Epithelial cell of proximal tubule (primary cell): ENCODE measurements at regions not wholly inside any gene's neighbourhood (a gene's known extent, or its start where the extent isn't known, plus 50 kb on each side); places are given as distances from the start of the nearest gene placed in this dataset.
"Not testable (repeated sequence)": the region's sequence is repeated elsewhere in the genome, so short reads cannot be mapped to it uniquely, and the experiment has no call there.

Experiments
- DNase-seq: peaks from one replicate; pipeline ENCODE4 v3.0.0-alpha.2; 2011; ENCODE audit warnings: low read depth
- H3K4me3 ChIP-seq: 2 replicates; pipeline ENCODE4 v1.5.1; 2011; ENCODE audit warnings: low read depth, mild to moderate bottlenecking, low read length
- CTCF ChIP-seq: conservative IDR thresholded peaks from 2 replicates; pipeline ENCODE4 v1.5.1; 2012; ENCODE audit warnings: low read depth, mild to moderate bottlenecking, low read length

- peak; percentile 93 for DNase-seq
- no peak overlapping the region for H3K4me3 ChIP-seq
- no peak for TF ChIP-seq CTCF
These were observed 65.5 kb upstream of the HSPB3 start for GRCh38 chr5:54390015-54390414.

- H3K4me3 ChIP-seq, DNase-seq: not testable (repeated sequence)
These were observed 66.1 kb upstream of the HSPB3 start for GRCh38 chr5:54389399-54389798.

GRCh38 chr5:54388811-54389210, 66.7 kb upstream of the HSPB3 start:
- DNase-seq = no peak
- TF ChIP-seq CTCF = no peak

GRCh38 chr5:54388409-54388808, 67.1 kb upstream of the HSPB3 start:
- no peak for DNase-seq
- TF ChIP-seq CTCF = no peak
- no peak overlapping the region for H3K4me3 ChIP-seq

More at GRCh38 chr5:54388811-54389210, 66.7 kb upstream of the HSPB3 start:
- no peak overlapping the region for H3K4me3 ChIP-seq

- no peak for DNase-seq
- TF ChIP-seq CTCF = no peak
- no peak overlapping the region for H3K4me3 ChIP-seq
These were observed 67.8 kb upstream of the HSPB3 start for GRCh38 chr5:54387659-54388232.

GRCh38 chr5:54387031-54387430, 68.5 kb upstream of the HSPB3 start:
- H3K4me3 ChIP-seq = no peak overlapping the region
- no peak for DNase-seq
- TF ChIP-seq CTCF = no peak

GRCh38 chr5:54385994-54386393, 69.5 kb upstream of the HSPB3 start:
- no peak for DNase-seq
- H3K4me3 ChIP-seq = no peak overlapping the region
- TF ChIP-seq CTCF = no peak

GRCh38 chr5:54384356-54384933, 71.1 kb upstream of the HSPB3 start:
- no peak for DNase-seq
- no peak for TF ChIP-seq CTCF
- H3K4me3 ChIP-seq = no peak overlapping the region
